Adrenal gland (tissue), 5 donors: ENCODE measurements at regions not wholly inside any gene's neighbourhood (a gene's known extent, or its start where the extent isn't known, plus 50 kb on each side); places are given as distances from the start of the nearest gene placed in this dataset.

ENCODE experiments used
- CTCF ChIP-seq, 6 experiments: fragments of 450-650 bp in 4 of 6; fragments of 200-600 bp in 2 of 6; sonication (generic) in 1 of 6; IDR thresholded peaks; 1 replicate in 5 of 6; 2 replicates in 1 of 6; pipeline versions ENCODE4 v1.5.1 to v1.8.0; 2016 to 2021; ENCODE audit warnings: antibody characterized with exemption in 6 of 6, mild to moderate bottlenecking in 2 of 6, moderate library complexity in 1 of 6
- POLR2A ChIP-seq, 2 donors: fragments of 450-650 bp; IDR thresholded peaks; one replicate each; pipeline ENCODE4 v1.6.1; 2017; ENCODE audit warnings: antibody characterized with exemption in 2 of 2, mild to moderate bottlenecking in 2 of 2, moderate library complexity in 1 of 2
- donor health status: DM: no; HTN: no; CAD: no.

- TF ChIP-seq POLR2A (IDR thresholded peaks at IDR 0.05): no peak
- TF ChIP-seq CTCF (IDR thresholded peaks at IDR 0.05): no peak
These were observed 655.6 kb upstream of the NUDT12 start for GRCh38 chr5:104218200-104218599.
